ENCODE measurements at regions not wholly inside any gene's neighbourhood (a gene's known extent, or its start where the extent isn't known, plus 50 kb on each side); places are given as distances from the start of the nearest gene placed in this dataset.
"Not testable (repeated sequence)": the region's sequence is repeated elsewhere in the genome, so short reads cannot be mapped to it uniquely, and the experiment has no call there.

GRCh38 chr6:57799703-57800479, 482.5 kb downstream of the PRIM2 start:
- TF ChIP-seq CTCF, EZH2phosphoT487 (IDR thresholded peaks at IDR 0.05): not testable (repeated sequence)
